NCI-H345 treated with DMSO at 0.1 percent for 48 hours (cell line): ENCODE measurements at regions not wholly inside any gene's neighbourhood (a gene's known extent, or its start where the extent isn't known, plus 50 kb on each side); places are given as distances from the start of the nearest gene placed in this dataset.

Experiments used
- DNase-seq: peaks from one replicate; lab custom pipeline; 2025; ENCODE audit not compliant: unreplicated experiment; lab: John Stamatoyannopoulos, UW

GRCh38 chr3:8451696-8452095, 49.9 kb upstream of the LMCD1 start:
- no peak for DNase-seq
